ENCODE measurements at regions not wholly inside any gene's neighbourhood (a gene's known extent, or its start where the extent isn't known, plus 50 kb on each side); places are given as distances from the start of the nearest gene placed in this dataset.
"Not testable (repeated sequence)": the region's sequence is repeated elsewhere in the genome, so short reads cannot be mapped to it uniquely, and the experiment has no call there.

GRCh38 chr7:49660170-49660783, 113.2 kb upstream of the VWC2 start:
- TF ChIP-seq CTCF (IDR thresholded peaks at IDR 0.05; ENCODE audit: insufficient read depth, low read length), result no peak
- no peak overlapping the region for H3K4me3 ChIP-seq (ENCODE audit: low read depth, low read length)
- no peak for DNase-seq (ENCODE audit: low read depth)

GRCh38 chr7:49660976-49661375, 112.5 kb upstream of the VWC2 start:
- no peak overlapping the region for H3K4me3 ChIP-seq (ENCODE audit: low read depth, low read length)
- no peak for DNase-seq (ENCODE audit: low read depth)

GRCh38 chr7:49665963-49666362, 107.5 kb upstream of the VWC2 start:
- H3K4me3 ChIP-seq (ENCODE audit: low read depth, low read length); DNase-seq (ENCODE audit: low read depth): not testable (repeated sequence)

More at GRCh38 chr7:49660976-49661375, 112.5 kb upstream of the VWC2 start:
- no peak for TF ChIP-seq CTCF (IDR thresholded peaks at IDR 0.05; ENCODE audit: insufficient read depth, low read length)

GRCh38 chr7:49666764-49667163, 106.7 kb upstream of the VWC2 start:
- H3K4me3 ChIP-seq (ENCODE audit: low read depth, low read length), result no peak overlapping the region
- no peak for TF ChIP-seq CTCF (IDR thresholded peaks at IDR 0.05; ENCODE audit: insufficient read depth, low read length)
- no peak for DNase-seq (ENCODE audit: low read depth)

- no peak for TF ChIP-seq CTCF (IDR thresholded peaks at IDR 0.05; ENCODE audit: insufficient read depth, low read length)
These were observed 104.2 kb upstream of the VWC2 start for GRCh38 chr7:49669285-49669684.

GRCh38 chr7:49669692-49670260, 103.7 kb upstream of the VWC2 start:
- no peak overlapping the region for H3K4me3 ChIP-seq (ENCODE audit: low read depth, low read length)
- TF ChIP-seq CTCF (IDR thresholded peaks at IDR 0.05; ENCODE audit: insufficient read depth, low read length), result no peak
- no peak for DNase-seq (ENCODE audit: low read depth)

More at GRCh38 chr7:49669285-49669684, 104.2 kb upstream of the VWC2 start:
- no peak overlapping the region for H3K4me3 ChIP-seq (ENCODE audit: low read depth, low read length)
- DNase-seq (ENCODE audit: low read depth), result no peak

- no peak for DNase-seq (ENCODE audit: low read depth)
These were observed 102.4 kb upstream of the VWC2 start for GRCh38 chr7:49670991-49671390.

More at GRCh38 chr7:49670991-49671390, 102.4 kb upstream of the VWC2 start:
- TF ChIP-seq CTCF (IDR thresholded peaks at IDR 0.05; ENCODE audit: insufficient read depth, low read length), result no peak
- no peak overlapping the region for H3K4me3 ChIP-seq (ENCODE audit: low read depth, low read length)

All from fibroblast of the aortic adventitia (primary cell).